ENCODE measurements at regions not wholly inside any gene's neighbourhood (a gene's known extent, or its start where the extent isn't known, plus 50 kb on each side); places are given as distances from the start of the nearest gene placed in this dataset.
A peak's percentile ranks its signal among the peaks of the same experiment; 100 is the strongest.

GRCh38 chr7:47221826-47222225 lies 360.1 kb downstream of the TNS3 start:
- H3K27ac Mint-ChIP-seq = no peak overlapping the region
- no peaks in the 10 kb centered on the region for H3K4me1 Mint-ChIP-seq
- CTCF ChIA-PET = no interaction called here
- POLR2A ChIA-PET = no interaction called here
- no peak overlapping the region for H3K4me3 Mint-ChIP-seq
- H3K36me3 ChIP-seq (ENCODE audit: control insufficient read depth in 2 of 2, extremely low read depth in 1 of 2, insufficient read depth in 1 of 2, low read length in 1 of 2) = no peaks in the 10 kb centered on the region
- H3K9me3 ChIP-seq = no peaks in the 10 kb centered on the region
- no peak overlapping the region for H3K27ac ChIP-seq (ENCODE audit: low read length)
- no peak overlapping the region for H3K4me3 ChIP-seq (ENCODE audit: control insufficient read depth in 1 of 2, extremely low read depth in 1 of 2, low read length in 1 of 2)
- H3K27me3 Mint-ChIP-seq = peaks cover under 1 to 7% of the 10 kb centered on the region in 2 donors
- DNase-seq (no peak), ATAC-seq (replicated peaks in 1 of 4) (no peak)
- H3K27me3 ChIP-seq (replicated peaks in 1 of 2; ENCODE audit: control insufficient read depth in 2 of 2, extremely low read depth in 1 of 2, insufficient read depth in 2 of 2, low read length in 1 of 2) = peaks cover 0 to 2% of the 10 kb centered on the region in 2 experiments
- peaks cover 0 to 5% of the 10 kb centered on the region in 2 experiments for H3K4me1 ChIP-seq (ENCODE audit: control insufficient read depth in 1 of 2, extremely low read depth in 1 of 2, insufficient read depth in 2 of 2, low read length in 2 of 2)
- WGBS (ENCODE audit: insufficient coverage) = no CpG with 5 or more reads among the region's 3 CpGs
- H3K9me3 Mint-ChIP-seq = peaks cover 0 to 4% (median 4%) of the 10 kb centered on the region in 3 donors
- no peaks in the 10 kb centered on the region for H3K36me3 Mint-ChIP-seq

GRCh38 chr7:47218378-47219176 lies 363.3 kb downstream of the TNS3 start:
- Histone ChIP-seq H3K27me3 (replicated peaks in 1 of 2; ENCODE audit: control insufficient read depth in 2 of 2, extremely low read depth in 1 of 2, insufficient read depth in 2 of 2, low read length in 1 of 2) (no peaks in the 10 kb centered on the region), H3K27ac (ENCODE audit: low read length) (no peak overlapping the region), H3K36me3 (ENCODE audit: control insufficient read depth in 2 of 2, extremely low read depth in 1 of 2, insufficient read depth in 1 of 2, low read length in 1 of 2) (no peaks in the 10 kb centered on the region), H3K4me1 (ENCODE audit: control insufficient read depth in 1 of 2, extremely low read depth in 1 of 2, insufficient read depth in 2 of 2, low read length in 2 of 2) (peaks cover 0 to 5% of the 10 kb centered on the region in 2 experiments), H3K4me3 (ENCODE audit: control insufficient read depth in 1 of 2, extremely low read depth in 1 of 2, low read length in 1 of 2) (no peak overlapping the region), H3K9me3 (no peaks in the 10 kb centered on the region)
- CTCF ChIA-PET = no interaction called here
- POLR2A ChIA-PET = no interaction called here
- Mint-ChIP-seq H3K27ac (no peak overlapping the region), H3K27me3 (no peaks in the 10 kb centered on the region), H3K4me1 (no peaks in the 10 kb centered on the region), H3K36me3 (no peaks in the 10 kb centered on the region), H3K4me3 (no peak overlapping the region), H3K9me3 (no peaks in the 10 kb centered on the region)
- DNase-seq = no peak
- WGBS (ENCODE audit: insufficient coverage) = 86% methylated on average over 3 of the region's 9 CpGs
- no peak for ATAC-seq (replicated peaks in 1 of 4)

- Histone ChIP-seq H3K9me3 (no peaks in the 10 kb centered on the region), H3K27ac (ENCODE audit: low read length) (no peak overlapping the region), H3K27me3 (replicated peaks in 1 of 2; ENCODE audit: control insufficient read depth in 2 of 2, extremely low read depth in 1 of 2, insufficient read depth in 2 of 2, low read length in 1 of 2) (no peaks in the 10 kb centered on the region), H3K4me1 (ENCODE audit: control insufficient read depth in 1 of 2, extremely low read depth in 1 of 2, insufficient read depth in 2 of 2, low read length in 2 of 2) (peaks cover 0 to 5% of the 10 kb centered on the region in 2 experiments), H3K4me3 (ENCODE audit: control insufficient read depth in 1 of 2, extremely low read depth in 1 of 2, low read length in 1 of 2) (no peak overlapping the region), H3K36me3 (ENCODE audit: control insufficient read depth in 2 of 2, extremely low read depth in 1 of 2, insufficient read depth in 1 of 2, low read length in 1 of 2) (no peaks in the 10 kb centered on the region)
- 38% methylated on average over 6 of the region's 7 CpGs for WGBS (ENCODE audit: insufficient coverage)
- Mint-ChIP-seq H3K4me1 (no peaks in the 10 kb centered on the region), H3K27me3 (no peaks in the 10 kb centered on the region), H3K9me3 (no peaks in the 10 kb centered on the region), H3K4me3 (peak overlapping the region in 1 of 3 donors; percentile 39), H3K27ac (no peak overlapping the region), H3K36me3 (no peaks in the 10 kb centered on the region)
- no peak for DNase-seq
- no peak for ATAC-seq (replicated peaks in 1 of 4)
- ChIA-PET POLR2A (no interaction called here), CTCF (no interaction called here)
Observed at GRCh38 chr7:47217570-47218360, 364.1 kb downstream of the TNS3 start.

- WGBS (ENCODE audit: insufficient coverage) = 92% methylated on average over 2 of the region's 3 CpGs
- H3K27me3 Mint-ChIP-seq = no peaks in the 10 kb centered on the region
- Histone ChIP-seq H3K27me3 (replicated peaks in 1 of 2; ENCODE audit: control insufficient read depth in 2 of 2, extremely low read depth in 1 of 2, insufficient read depth in 2 of 2, low read length in 1 of 2) (no peaks in the 10 kb centered on the region), H3K4me3 (ENCODE audit: control insufficient read depth in 1 of 2, extremely low read depth in 1 of 2, low read length in 1 of 2) (no peak overlapping the region), H3K9me3 (no peaks in the 10 kb centered on the region), H3K4me1 (ENCODE audit: control insufficient read depth in 1 of 2, extremely low read depth in 1 of 2, insufficient read depth in 2 of 2, low read length in 2 of 2) (peaks cover 0 to 5% of the 10 kb centered on the region in 2 experiments), H3K27ac (ENCODE audit: low read length) (no peak overlapping the region), H3K36me3 (ENCODE audit: control insufficient read depth in 2 of 2, extremely low read depth in 1 of 2, insufficient read depth in 1 of 2, low read length in 1 of 2) (no peaks in the 10 kb centered on the region)
- DNase-seq = no peak
- no peaks in the 10 kb centered on the region for H3K9me3 Mint-ChIP-seq
- no peak for ATAC-seq (replicated peaks in 1 of 4)
- no peaks in the 10 kb centered on the region for H3K36me3 Mint-ChIP-seq
- H3K4me3 Mint-ChIP-seq = peak overlapping the region in 1 of 3 donors; percentile 39
- no peak overlapping the region for H3K27ac Mint-ChIP-seq
- ChIA-PET CTCF (no interaction called here), POLR2A (no interaction called here)
- no peaks in the 10 kb centered on the region for H3K4me1 Mint-ChIP-seq
Observed at GRCh38 chr7:47217086-47217485, 364.8 kb downstream of the TNS3 start.

DNA sequence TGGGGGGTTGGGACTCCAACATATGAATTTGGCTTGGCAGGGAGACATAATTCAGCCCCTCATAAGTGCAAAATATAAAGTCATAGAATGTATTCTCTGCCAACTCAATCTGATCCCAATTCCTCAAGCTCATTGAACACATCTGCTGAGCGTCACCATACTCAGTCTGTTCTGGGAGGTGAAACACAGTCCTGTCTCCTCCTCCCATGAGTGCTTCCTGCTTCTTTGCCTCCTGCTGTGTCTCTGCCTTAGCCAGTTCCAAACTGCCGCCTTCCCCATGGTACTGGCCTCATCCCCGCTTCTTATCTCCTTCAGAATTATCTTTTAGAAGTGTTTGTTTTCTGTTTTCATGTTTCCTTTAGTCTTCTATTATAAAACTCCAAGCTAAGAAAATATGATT lies 365.5 kb downstream of the TNS3 start:
- CTCF ChIA-PET = no interaction called here
- Histone ChIP-seq H3K27ac (ENCODE audit: low read length) (no peak overlapping the region), H3K4me1 (ENCODE audit: control insufficient read depth in 1 of 2, extremely low read depth in 1 of 2, insufficient read depth in 2 of 2, low read length in 2 of 2) (peaks cover 0 to 5% of the 10 kb centered on the region in 2 experiments), H3K27me3 (replicated peaks in 1 of 2; ENCODE audit: control insufficient read depth in 2 of 2, extremely low read depth in 1 of 2, insufficient read depth in 2 of 2, low read length in 1 of 2) (no peaks in the 10 kb centered on the region), H3K9me3 (no peaks in the 10 kb centered on the region), H3K4me3 (ENCODE audit: control insufficient read depth in 1 of 2, extremely low read depth in 1 of 2, low read length in 1 of 2) (no peak overlapping the region), H3K36me3 (ENCODE audit: control insufficient read depth in 2 of 2, extremely low read depth in 1 of 2, insufficient read depth in 1 of 2, low read length in 1 of 2) (no peaks in the 10 kb centered on the region)
- no peaks in the 10 kb centered on the region for H3K4me1 Mint-ChIP-seq
- POLR2A ChIA-PET = no interaction called here
- no peaks in the 10 kb centered on the region for H3K36me3 Mint-ChIP-seq
- ATAC-seq (replicated peaks in 1 of 4) = no peak
- H3K4me3 Mint-ChIP-seq = no peak overlapping the region
- H3K9me3 Mint-ChIP-seq = no peaks in the 10 kb centered on the region
- no peaks in the 10 kb centered on the region for H3K27me3 Mint-ChIP-seq
- DNase-seq = no peak
- 82% methylated on average over 1 of the region's 3 CpGs for WGBS (ENCODE audit: insufficient coverage)
- H3K27ac Mint-ChIP-seq = no peak overlapping the region

DNA sequence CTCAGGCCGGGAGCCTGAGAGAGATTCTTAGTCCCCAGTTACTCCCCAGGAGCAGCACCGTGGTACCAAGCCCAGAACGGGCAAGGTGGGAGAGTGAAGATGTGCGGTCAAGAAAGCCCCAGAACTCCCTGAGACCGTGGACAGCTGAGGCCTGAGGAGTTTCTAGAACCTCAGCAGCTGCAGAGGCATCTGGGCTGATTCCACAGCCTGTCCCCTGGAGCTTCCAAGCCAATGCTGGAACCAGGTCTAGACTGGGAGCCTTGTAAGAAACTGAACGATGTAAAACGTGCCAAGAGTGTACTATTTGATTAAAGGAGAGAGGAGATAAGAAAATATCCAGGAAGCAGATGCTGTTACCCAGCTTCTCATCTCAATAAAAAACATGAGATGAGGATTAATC lies 366.3 kb downstream of the TNS3 start:
- Histone ChIP-seq H3K4me3 (ENCODE audit: control insufficient read depth in 1 of 2, extremely low read depth in 1 of 2, low read length in 1 of 2) (no peak overlapping the region), H3K4me1 (ENCODE audit: control insufficient read depth in 1 of 2, extremely low read depth in 1 of 2, insufficient read depth in 2 of 2, low read length in 2 of 2) (peaks cover 0 to 5% of the 10 kb centered on the region in 2 experiments), H3K9me3 (no peaks in the 10 kb centered on the region), H3K27me3 (replicated peaks in 1 of 2; ENCODE audit: control insufficient read depth in 2 of 2, extremely low read depth in 1 of 2, insufficient read depth in 2 of 2, low read length in 1 of 2) (no peaks in the 10 kb centered on the region), H3K27ac (ENCODE audit: low read length) (no peak overlapping the region), H3K36me3 (ENCODE audit: control insufficient read depth in 2 of 2, extremely low read depth in 1 of 2, insufficient read depth in 1 of 2, low read length in 1 of 2) (no peaks in the 10 kb centered on the region)
- Mint-ChIP-seq H3K27me3 (no peaks in the 10 kb centered on the region), H3K4me1 (no peaks in the 10 kb centered on the region), H3K4me3 (no peak overlapping the region), H3K27ac (no peak overlapping the region), H3K9me3 (no peaks in the 10 kb centered on the region), H3K36me3 (no peaks in the 10 kb centered on the region)
- ChIA-PET POLR2A (no interaction called here), CTCF (no interaction called here)
- WGBS (ENCODE audit: insufficient coverage) = 54% methylated on average over 4 of the region's 7 CpGs
- no peak for DNase-seq
- ATAC-seq (replicated peaks in 1 of 4) = no peak

Measured in T-cell (primary cell).